GM21723 (cell line): ENCODE measurements at regions not wholly inside any gene's neighbourhood (a gene's known extent, or its start where the extent isn't known, plus 50 kb on each side); places are given as distances from the start of the nearest gene placed in this dataset.

Source experiments
- ATAC-seq: cut with Tn5 transposase; IDR thresholded peaks from one replicate; pipeline ENCODE4 v1.9.1; 2021; ENCODE audit warnings: mild to moderate bottlenecking, moderate library complexity; ENCODE audit not compliant: unreplicated experiment

DNA sequence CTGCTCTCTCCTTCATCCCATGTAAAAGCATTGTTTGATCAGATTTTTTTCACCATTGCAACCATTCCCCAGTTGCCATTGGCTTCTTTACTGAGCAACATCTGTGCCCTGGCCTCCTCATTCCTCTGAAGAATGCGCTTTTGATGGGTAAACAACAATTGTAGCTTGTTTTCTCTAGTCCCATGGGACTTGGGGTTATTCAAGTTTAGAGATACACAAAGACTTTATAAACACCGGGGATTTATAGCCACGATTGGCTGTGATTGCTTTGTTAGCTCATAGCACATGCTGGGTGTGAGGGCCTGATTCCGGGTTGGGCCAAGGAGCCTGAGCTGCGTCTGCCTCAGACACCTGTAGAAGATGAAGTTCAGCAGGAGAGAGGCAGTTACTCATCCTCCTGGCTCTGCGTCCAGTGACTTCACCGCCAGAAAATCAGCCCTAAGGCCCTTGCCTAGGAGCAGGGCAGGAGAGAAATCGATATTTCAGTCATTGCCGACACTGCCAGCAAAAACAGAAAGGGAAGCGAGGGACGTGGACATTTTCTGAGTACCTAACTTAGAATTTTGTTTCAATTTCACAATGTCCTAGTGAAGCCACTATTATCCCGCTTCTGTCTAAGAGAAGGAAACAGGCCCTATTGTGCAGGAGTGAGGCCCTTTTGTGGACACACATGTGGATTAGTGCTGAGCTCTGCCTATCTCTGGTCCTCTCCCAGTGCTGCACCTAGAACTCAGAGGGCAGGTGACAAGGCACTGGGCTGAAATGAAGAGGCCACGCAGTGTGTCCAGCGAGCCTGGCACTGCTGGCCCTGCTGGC lies 159.8 kb upstream of the USP24 start:
- no peak for ATAC-seq

DNA sequence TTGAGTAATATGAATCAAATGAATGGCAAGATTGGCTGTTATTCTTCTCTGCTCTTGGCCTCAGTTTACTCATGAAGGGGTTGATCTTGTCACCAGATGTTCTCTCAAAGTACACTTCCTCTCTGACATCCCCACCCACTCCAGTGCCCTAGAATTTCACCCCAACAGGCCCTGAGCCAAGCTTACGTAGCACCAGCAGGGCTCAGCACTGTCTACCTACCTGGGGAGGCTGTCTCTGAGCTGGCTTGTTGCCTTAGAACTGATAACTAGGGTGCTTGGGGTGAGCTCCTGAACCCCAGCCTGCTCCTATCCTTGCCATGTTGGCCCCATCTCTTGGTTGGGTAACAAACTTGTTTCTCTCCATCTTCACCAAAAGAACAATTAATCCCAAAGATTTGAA lies 159.1 kb upstream of the USP24 start:
- no peak for ATAC-seq

DNA sequence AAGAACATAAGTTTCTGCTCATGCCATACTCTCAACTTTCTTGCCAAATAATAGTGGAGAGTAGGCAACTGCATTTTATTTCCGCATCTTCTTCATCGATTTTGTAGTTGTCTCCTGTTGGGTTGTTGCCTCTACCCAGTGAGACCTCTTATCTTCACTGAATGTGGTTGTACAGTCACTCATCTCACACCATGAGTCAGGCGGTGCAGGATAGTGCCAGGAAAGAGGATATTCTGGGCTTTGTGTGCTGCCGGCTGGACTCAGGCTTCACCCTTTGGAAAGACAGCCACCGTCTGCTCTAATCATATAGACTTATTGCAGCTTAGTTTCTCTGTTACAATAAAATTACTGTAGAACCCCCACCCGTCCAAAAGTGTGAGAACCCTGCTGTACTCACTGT lies 154.3 kb upstream of the USP24 start:
- ATAC-seq: no peak

DNA sequence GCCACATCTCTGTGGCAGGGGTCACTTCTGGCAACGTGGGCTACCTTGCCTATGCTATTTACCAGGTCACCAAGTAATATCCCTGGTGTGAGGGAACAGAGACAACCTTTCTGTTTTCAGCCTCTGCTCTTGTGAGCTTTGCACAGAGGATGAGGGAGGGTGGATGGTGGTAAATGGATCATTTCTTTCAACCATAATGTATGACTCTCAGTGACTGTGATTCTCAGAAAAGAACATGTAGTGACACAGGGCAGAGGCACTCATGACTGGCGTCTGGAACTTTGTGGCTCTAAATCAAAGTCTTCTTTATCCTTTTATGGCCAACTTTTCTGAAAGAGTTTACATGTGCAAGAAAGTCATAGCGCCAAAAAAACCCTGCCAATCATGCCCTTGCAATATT lies 153.5 kb upstream of the USP24 start:
- ATAC-seq: no peak

DNA sequence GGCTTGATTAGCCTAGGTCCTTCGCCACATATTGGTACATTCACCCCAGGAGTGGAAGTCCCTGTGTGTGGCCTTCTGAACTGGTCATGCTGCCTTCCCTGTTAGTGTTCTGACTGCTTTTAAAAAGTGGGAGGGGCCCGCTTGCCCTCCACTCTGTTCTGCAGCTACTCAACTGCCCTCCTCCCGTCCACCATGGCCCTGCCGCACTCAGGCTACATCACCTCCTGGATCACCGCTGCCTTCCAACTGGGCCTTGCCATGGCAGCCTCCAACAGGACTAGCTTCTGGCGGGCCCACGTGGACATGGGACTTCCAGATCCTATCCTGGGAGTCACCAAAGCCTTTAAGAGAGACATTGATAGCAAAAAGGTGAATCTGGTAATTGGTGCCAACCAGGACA lies 152.1 kb upstream of the USP24 start:
- no peak for ATAC-seq

DNA sequence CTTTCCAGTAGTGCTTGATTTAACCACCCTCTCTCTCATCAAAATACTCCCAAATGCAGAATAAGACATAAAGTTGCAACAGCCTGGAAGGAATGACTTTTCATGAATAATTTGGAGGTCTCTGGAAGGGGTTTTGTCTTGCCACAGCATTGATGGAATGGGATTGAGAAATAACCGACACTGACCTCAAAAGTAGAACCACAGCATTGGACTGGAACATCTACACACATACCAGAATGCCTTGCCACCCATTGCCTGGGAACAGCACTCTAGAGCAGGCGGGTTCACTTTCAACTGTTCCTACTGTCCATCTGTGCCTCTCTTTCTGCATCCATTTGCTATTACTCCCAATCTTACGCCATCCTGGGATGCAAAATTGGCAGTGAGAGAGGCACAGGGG lies 149.1 kb upstream of the USP24 start:
- ATAC-seq: no peak

DNA sequence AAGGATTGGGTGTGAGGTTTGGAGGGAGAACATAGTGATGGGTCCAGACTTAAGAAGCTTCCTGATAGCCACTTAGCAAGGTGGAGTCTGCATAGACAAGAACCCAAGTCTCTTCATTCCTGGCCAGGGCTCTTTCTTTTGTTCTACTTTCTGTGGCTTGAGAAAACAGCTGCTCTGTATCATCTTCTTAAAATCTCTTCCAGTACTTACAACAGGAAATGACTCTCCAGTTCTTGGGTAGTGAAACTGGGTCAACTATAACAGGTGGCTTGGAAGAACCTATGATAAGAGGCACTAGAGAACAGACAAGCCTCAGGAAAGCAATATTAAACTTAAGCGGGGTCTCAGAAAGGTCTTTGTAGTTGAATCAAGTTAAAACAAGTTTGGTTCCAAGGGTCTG lies 148.1 kb upstream of the USP24 start:
- no peak for ATAC-seq

DNA sequence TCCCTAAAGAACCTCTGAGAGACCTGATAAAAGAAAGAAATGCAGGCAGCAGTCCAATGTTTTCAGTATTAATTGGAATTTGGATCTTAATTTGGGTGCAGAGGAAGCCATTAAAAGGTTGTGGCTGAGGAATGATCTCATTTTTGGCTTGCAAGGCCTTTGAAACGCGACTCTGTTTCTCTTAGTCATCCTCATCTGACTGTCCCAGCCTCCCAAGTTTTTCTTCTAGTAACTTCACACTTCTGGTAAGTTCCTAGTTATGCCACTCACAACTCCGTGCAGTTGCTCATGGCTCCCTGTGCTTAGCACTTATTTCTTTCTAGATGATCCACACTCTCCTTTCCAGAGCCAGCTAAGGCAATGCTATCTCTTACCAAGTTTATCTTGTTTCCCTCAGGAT lies 147.4 kb upstream of the USP24 start:
- ATAC-seq: no peak

DNA sequence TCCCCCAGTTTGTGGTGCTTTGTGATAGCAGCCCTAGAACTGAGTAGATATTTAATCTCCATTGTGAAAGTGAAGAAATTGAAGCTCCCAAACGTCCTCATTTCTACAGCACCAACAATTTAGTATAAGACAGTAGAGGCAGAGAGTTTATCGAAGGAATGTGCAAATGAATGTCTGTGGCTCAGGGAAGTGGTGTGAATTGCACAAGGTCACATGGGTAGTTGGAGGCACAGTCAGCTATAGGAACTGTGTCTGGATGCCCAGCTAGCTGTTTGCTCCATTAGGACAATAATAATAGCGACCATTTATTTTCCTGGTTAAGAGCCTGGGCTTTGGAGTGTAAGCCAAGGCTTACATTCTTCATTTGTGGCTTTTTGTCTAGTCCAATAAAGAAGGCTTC lies 144.4 kb upstream of the USP24 start:
- no peak for ATAC-seq

DNA sequence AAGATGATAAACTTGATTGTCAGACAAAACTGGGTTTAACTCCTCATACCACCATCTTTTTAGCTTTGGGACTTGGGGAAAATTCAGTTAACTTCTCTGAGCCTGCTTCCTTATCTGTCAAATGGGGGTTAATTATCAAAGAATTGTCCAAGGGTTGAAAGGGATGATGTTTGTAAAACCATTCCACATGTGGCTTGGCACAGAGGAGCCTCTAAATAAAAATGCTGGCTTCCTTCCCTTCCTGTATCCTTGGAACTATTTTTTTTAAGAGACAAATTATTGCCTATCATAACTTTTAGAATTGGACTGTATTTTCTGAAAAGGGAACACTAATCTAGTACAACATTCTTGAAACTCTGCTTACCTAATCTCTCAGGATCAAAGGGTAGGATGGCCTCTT lies 143.4 kb upstream of the USP24 start:
- no peak for ATAC-seq

DNA sequence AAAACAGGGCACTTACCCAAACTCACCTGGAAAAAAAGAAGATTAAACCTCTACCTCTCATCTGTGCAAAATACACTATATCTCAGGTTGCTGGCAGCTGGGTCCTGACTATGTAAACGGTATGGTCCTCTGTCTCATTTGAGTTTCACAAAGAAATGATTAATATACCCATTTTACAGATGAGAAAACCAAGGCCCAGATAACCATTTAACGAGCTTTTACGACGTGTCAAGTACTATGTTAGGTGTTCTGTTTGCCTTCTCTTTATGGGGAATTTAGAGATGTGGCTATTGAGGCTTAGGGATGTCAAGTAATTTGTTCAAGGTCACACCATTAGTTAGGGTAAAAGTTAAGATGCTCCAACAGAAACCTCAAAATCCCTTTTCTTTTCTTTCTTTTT lies 140.4 kb upstream of the USP24 start:
- no peak for ATAC-seq

DNA sequence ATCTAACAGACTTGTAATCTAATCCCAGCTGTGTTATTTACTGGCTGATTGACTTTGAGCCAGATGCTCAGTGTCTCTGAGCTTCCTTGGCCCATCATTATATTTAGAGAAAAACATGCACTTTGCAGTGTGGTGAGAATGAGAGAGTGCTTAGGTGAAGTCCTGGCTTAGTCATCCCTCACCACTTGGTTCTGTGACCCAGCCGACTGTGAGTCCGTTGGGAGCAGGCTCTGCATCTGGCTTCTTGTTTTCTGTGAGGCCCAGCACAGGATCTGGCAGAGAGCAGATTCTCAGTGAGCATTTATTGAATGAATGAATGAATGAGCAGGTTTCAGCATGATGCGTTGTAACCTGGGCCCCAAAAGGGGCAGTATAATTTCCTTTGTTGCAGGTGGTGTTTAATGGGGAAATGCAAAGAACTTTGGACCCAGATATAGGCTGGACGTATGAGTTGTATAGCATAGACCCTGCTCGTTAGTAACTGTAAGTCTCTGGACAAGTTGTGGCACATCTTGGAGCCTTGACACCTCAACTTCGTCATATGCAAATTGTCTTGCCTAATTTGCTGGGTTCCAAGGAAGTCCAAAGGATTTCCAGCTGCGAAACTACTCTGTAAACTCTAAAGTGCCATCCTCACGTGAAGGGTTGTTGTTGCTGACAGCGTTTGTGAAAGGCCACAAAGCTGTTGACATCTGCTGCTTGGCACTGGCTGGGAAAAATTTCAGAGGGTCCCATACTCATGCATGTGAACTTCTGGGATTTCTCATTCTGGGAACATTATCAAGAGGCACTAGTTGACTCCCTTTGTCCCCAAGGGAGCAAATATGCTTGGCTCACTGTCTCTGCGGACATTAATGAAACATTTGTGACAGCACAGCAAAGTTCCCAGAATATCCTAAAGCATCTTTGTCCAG lies 138.8 kb upstream of the USP24 start:
- no peak for ATAC-seq

DNA sequence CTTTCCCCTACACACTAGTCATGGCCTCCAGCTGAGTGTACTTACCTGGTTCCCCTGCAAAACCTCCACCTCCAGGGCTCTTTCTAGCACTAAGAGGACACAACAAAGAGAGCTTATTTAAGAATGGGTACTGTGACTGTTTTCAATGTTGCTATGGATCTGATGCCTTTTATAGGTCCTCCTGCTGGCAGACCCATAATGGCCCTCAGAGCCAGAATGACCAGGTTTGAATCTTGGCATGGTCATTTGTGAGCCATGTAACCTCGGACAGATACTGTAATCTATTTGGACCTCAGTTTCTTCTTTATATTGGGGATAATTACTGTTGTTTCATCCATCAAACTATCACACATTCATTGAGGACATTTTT lies 137.6 kb upstream of the USP24 start:
- ATAC-seq: no peak

DNA sequence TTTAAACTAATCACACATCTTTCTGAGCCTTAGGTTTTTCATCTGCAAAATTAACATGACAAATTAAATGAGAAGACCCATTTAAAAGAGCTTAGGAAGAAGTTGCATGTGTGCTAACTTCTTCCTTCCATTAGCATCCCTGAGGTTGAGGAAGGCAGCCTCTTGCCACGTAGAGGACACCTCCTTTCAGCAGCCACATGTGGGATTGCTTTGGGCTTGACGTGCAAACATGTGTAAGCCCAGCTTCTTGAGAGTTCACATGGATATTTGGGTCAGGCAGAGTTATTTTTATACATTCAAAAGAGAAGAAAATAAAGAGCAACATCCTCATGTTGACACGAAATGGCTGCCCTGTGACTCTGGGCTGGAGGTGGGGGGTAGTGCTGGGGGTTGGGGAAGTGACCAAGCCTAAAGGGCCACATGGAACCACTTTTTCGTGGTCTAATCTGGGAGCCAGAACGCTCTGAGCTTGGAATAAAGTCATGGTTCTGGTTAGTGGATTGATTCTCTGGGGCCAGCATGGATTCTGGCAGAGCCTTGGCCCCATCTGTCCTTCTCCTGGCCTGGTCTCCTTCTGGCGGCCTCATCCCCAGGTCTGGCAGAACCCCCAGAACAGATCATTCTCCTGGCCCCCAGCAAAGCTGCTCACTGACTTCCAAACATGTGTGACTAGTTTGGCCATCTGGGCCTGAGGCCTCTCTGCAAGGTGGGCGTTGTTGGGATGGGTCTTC lies 137.1 kb upstream of the USP24 start:
- ATAC-seq: no peak

DNA sequence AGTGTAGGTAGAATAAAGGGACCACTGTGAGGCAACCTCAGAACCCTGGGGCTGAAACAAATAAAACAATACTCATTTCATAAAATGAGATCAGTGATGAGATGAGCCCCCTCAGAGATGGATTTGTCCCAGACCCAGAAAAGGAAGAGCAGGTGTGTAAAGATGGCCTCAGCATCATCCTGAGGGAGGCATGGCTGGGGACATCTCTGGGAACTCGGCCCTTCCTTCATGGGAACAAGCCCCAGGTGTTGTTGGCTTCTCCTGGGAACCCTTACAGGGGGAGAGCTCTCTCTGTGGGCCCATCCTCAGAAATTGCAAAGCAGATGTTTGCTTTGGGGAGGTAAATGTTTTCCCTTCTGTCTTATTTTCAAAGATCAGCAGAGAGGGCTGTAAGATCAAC lies 133.2 kb upstream of the USP24 start:
- no peak for ATAC-seq

DNA sequence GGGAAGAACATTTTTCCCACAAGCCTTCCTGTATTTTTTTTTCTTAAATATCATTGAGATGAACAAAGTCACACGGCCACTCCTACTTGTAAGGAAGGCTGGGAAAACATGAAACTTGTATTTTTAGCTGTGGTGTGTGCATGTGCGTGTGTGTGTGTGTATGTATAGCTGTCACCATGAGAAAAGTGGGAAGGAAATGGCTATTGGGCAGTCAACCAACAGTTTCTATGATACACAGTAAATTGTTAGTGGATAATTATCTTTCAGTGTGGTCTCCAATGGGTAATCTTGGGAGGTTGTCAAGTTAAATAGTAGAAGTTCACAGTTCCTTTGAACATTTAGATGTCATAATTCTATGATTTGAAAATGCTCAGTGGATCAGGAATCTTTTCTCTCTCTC lies 132.7 kb upstream of the USP24 start:
- ATAC-seq: no peak

DNA sequence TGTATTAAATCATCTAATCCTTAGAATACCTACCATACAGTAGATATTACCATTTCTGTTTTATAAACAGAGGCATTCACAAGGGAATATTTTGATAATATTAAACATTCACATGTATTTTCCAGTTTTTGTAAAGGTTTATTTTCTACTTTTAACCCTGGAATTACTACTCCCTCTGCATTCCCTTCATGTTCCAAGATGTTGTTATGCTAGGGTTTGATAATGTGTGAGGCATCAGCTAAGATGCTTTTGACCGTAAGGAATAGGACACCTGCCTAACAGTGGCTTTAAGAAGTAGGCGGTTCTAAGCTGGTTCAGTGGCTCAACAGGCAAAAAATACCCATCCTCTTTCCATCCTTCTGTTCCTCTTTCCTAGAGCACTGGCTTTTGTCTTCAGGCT lies 131.9 kb upstream of the USP24 start:
- no peak for ATAC-seq

DNA sequence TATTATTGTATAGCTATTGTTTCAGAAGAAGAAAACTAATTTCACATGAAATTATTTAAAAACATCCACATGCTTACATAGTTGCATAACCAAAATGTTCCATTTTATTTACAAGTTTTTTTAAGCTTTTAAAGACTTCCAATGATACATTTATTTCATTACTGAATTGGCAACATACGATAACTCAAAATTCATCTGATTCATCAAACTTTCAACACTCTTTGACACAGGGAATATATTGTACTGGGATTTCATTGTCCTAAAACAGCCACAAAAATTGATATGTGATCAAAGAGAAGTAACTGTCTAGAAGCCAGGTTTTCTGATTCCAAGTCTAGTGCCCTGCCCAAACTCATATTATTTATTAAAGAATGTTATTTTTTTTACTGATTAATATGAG lies 131.4 kb upstream of the USP24 start:
- ATAC-seq: no peak

DNA sequence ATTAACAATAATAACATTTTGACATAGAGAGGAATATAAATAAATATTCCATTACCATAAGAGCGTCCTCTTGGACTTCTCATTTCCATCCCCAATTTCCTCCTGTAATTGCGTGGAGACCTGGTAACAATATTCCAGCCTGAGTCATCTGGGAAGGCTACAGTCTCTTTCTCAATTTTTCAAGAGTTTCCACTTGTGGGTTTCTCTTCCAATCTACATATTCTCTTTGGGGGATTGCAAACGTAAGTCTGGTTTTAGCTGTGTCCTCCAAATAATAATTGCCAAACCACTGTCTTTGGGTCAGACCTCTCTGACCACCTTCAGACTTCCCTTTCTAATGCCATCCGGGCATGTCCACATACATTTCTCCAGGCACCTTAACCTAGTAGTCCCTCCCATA lies 124.5 kb upstream of the USP24 start:
- no peak for ATAC-seq

DNA sequence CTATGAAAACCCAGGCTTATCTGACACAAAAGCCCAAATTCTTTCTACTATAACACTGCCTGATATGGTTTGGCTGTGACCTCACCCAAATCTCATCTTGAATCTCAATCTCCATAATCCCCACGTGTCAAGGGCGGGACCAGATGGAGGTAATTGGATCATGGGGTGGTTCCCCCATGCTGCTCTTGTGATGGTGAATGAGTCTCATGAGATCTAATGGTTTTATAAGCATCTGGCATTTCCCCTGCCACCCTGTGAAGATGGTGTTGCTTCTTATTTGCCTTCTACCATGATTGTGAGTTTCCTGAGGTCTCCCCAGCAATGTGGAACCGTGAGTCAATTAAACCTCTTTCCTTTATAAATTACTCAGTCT lies 123.3 kb upstream of the USP24 start:
- ATAC-seq: peak; percentile 16

DNA sequence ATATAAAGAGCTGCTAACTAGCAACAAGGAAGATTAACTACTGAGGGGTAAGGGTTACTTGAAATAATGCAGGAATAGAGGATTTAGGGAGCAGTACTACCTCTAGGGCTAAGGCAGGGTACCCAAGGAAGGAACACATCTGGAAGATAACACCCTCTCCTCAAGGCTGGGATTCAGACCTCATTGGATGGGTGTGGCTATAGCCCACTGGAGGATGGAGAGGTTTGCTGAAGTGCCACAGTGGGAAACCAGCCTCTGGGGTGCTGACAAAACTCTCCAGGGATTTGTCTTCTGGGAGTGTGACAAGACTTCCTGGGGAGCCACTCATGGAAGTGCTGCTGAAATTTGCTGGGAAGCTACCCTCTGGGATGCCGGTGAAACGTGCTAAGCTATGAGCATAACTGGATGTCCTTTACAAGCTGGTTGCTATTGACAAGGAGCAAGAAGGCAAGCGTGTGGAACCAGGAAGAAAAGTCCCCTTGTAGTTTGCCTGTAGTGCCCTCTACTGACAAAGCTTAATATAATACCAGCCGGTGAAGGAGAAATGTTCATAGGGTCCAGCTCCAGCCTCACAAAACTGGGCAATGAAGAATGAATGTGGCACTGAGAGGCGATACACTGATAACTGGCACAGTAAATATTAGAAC lies 122.8 kb upstream of the USP24 start:
- ATAC-seq: peak; percentile 90
